Anterior cingulate cortex (tissue), 58 donors: ENCODE measurements at regions not wholly inside any gene's neighbourhood (a gene's known extent, or its start where the extent isn't known, plus 50 kb on each side); places are given as distances from the start of the nearest gene placed in this dataset.

Experiments used
- DNase-seq, 58 donors: peaks; one replicate each; lab custom pipeline; 2025; lab: John Stamatoyannopoulos, UW

DNA sequence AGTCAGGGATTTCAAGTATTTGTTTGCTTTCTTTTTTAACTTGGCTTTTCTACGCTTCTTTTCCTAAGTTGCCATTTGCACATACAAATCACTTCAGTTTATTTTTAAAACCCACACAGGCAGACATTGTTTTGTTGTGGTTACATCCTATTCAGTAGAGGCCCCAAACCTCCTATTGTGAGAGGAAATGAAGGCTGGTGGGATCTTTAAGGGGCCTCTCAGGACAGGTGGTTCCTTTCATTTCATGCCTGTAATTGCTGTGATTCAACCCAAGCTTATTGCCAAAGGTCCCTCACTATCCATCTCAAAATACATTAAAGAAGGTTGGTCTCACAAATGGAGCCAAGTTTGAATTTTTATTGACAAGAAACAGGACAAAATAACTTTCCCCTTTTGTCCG is 257.1 kb downstream of the ADAMTS20 start:
- no peak for DNase-seq

DNA sequence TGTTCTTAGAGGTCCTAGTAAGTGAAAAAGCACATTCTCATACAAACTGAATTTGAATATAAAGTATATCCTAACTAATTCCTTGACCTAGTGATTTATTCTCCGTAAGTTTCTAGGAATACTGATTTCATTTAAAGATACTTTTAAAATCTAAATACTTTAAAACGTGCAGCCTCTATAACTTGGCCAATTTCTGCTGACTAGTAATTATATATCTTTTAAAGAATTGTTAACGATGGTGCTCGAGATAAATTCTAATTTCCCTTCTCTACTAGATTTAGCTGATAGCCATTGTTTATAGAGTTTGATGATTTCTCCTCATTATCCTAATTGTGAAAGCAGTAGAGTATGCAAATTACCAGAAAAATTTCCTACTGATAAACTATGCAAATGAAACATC is 257.9 kb downstream of the ADAMTS20 start:
- DNase-seq: no peak

GRCh38 chr12:43293396-43293795 is 258.6 kb downstream of the ADAMTS20 start:
- no peak for DNase-seq

DNA sequence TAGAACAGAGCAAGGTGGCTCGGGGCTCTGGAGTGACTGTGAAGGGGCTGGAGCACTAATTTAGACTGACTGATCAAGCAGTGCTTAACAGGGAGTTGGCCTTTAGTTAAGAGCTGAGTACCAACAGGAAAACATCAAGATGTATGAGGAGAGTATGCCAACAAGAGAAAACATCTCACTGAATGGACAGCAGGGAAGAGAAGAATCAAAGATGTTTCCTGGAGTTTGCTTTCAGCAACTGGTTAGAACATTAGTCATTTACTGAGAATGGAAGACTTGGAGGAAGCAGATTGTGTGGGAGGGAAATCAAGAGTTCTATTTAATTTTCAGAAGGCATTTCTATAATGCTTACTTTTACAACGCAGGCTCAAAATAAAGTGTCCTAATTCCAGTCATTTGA is 259.3 kb downstream of the ADAMTS20 start:
- DNase-seq: no peak

- DNase-seq: no peak
Measured at GRCh38 chr12:43291516-43291915, 260.5 kb downstream of the ADAMTS20 start.

GRCh38 chr12:43290836-43291235 is 261.2 kb downstream of the ADAMTS20 start:
- no peak for DNase-seq

- no peak for DNase-seq
Measured at GRCh38 chr12:43289426-43289801, 262.6 kb downstream of the ADAMTS20 start.

GRCh38 chr12:43288671-43289425 is 263.2 kb downstream of the ADAMTS20 start:
- no peak for DNase-seq

DNA sequence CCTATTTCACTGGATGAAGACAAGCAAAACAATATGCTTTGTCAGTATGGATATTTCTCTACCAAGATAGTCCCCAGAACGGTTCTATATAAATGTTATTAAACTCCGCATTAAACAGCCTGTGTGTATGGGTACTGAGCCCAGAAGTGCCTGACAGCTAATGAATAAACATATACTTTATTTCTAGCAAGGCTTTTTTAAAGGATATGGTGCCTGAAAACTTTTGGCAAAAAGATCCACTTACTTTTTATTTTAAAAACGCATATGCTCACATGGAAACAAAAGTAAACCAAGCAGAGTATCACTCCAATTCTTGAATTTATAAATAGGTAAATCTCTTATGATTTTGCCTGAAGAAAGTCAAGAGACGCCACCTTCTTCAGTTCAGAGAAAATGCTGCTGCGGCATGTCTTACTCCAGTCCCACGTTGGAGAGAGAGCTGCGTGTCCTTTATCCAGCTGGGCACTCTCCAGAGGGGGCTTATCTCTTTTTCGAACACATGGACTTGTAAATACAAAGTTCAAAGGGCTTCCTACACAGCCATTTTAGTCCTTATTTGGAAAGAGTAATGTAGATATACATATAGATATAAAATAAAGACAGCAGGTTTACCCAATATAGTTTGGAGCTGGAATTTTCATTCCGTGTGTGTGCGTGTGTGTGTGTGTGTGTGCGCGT is 264.2 kb downstream of the ADAMTS20 start:
- no peak for DNase-seq

GRCh38 chr12:43286986-43287385 is 265.0 kb downstream of the ADAMTS20 start:
- DNase-seq: no peak

DNA sequence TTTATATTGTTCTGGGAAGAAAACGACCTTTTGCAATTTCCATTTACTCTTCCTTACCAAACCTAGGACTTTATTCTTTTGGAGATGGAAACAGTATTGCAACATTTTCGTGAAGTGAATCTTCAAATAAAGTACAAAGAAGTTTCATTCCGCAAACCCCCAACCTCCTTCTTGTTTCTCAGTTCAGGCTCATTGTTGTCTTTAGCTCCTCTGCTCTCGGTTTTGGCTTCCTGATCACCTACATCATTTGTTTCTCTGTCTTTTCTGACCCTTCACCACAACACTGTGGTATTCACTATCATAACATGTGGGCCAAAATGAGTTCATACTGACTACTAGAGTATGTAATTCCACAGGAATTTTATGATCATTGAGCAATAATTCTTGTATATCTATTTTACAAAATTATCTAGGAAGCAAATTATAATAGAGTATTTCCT is 266.8 kb downstream of the ADAMTS20 start:
- DNase-seq: no peak

DNA sequence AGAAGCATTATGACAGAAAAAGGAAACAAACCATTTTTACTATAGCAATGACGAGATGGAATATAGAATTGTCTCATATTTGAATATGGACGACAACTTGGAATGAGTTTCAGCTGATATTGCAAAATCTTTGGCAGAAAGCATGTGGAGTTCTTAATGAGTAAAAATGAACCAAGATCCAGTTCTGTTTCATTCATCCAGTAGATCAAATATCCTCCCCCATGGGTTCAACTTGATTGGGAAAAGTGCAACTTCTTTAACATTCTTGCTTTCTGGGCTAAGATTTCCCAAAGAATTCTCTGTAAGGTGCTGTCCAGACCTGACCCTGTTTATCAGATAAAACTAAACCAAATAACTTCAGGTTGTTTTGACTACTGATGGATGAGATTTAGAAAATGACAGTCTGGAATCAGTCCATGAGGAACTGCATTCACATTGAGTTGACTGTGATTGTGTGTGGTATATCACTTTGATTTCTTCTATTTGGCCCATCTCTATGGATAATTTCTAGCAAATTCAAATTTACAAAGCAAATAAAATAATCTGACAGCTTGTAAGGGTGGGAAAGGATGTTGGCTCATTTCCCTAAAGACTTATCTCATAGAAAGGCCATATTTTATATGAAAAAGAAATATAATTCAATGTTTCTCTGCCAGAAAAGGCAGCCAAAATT is 267.4 kb downstream of the ADAMTS20 start:
- DNase-seq: no peak

DNA sequence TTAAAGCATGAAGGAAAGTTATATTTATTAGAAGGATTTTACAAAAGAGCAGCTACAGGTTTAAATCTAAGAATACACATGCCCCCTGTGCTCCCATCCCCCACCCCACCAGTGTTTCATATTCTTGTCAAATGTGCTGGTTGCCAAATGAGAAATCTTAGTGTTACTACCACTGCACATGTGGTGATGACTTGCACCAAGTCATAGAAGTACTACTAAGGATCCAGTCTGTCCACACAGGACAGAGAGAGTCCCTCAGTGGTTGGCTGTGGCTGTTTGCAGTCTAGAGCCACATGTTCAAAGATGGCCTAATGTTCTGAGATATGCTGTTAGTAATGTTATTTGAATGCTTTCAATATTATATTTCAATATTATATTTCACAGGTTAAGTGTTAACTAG is 268.8 kb downstream of the ADAMTS20 start:
- DNase-seq: no peak

DNA sequence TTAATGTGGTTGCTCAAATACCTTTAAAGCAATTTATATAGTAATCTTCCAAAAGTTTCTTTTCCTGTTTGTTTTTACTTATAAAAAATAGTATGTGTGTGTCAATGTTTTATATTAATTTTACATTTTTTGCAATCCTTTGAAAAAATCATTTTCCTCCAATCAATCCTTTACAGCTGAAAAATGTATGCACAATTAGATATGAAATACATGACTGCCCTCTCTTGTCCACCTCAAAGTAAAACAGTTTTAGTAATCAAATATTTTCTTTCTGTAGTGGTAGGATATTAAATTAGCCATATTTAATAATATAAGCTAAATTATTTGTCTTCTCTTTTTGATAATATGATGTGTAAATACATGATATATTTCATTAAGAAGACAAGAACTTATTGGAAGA is 269.9 kb downstream of the ADAMTS20 start:
- no peak for DNase-seq

DNA sequence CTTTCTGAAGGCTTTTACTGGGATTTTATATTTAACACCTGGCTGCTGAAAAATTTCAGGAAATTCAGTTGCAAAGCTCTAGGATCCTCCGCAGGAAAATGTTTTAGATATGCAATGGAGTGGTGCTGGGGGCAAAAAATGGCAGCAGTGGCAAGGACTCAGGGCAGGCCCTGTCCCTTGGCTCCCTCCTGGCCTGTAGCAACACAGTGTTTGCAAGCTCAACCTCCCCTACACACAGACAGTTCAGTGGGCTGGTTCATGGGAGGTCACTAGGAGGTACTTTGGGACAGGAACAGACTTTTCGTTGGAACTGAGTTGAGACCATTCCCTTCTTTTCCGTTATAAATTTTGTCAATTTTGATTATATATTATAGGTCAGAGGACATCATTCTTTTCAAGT is 270.4 kb downstream of the ADAMTS20 start:
- no peak for DNase-seq

DNA sequence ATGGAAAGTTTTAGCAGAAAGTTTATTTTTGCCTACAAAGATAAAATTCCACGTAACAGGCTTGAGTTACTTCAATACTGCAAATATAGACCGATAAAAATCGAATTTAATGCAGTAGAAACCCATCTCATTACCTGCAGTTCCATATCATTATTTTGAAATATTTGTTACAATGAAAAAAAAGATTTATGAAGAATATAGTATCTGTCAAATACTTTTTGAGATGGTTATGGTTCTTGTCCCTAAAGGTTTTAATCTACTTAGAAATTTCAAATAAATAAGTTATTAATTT is 273.5 kb downstream of the ADAMTS20 start:
- no peak for DNase-seq

- DNase-seq: no peak
Measured at GRCh38 chr12:43277651-43278540, 274.1 kb downstream of the ADAMTS20 start.

- DNase-seq: no peak
Measured at GRCh38 chr12:43273467-43273866, 278.5 kb downstream of the ADAMTS20 start.

GRCh38 chr12:43271659-43272058 is 280.3 kb downstream of the ADAMTS20 start:
- DNase-seq: no peak

- no peak for DNase-seq
Measured at GRCh38 chr12:43267818-43268217, 284.2 kb downstream of the ADAMTS20 start.

DNA sequence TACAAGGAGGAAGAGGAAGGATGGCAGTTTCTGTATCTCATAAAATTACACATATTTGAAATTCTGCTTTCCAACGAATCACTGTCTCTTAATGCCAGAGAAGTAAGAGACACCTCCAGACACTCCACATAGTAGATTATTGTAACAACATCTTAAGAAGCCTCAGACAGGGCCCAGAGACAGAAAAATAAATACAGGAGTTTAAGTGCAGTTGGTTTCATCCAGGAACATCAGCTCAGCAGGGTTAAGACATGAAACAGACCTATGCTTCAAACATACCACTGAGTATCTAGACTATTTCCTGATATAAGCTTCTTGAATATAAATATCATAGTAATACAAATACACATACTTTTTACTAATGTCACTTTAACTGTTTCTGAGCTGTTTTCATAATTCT is 290.3 kb downstream of the ADAMTS20 start:
- DNase-seq: no peak
